ENCODE measurements at regions not wholly inside any gene's neighbourhood (a gene's known extent, or its start where the extent isn't known, plus 50 kb on each side); places are given as distances from the start of the nearest gene placed in this dataset.

GRCh38 chr10:28947171-28947570 lies 269.9 kb downstream of the BAMBI start:
- no peak for TF ChIP-seq CTCF (IDR thresholded peaks at IDR 0.05; ENCODE audit: insufficient read depth, low read length, poor library complexity, severe bottlenecking)
- no peak overlapping the region for H3K4me3 ChIP-seq (replicated peaks; ENCODE audit: low read depth, low read length)
- no peak for DNase-seq (ENCODE audit: extremely low read depth, insufficient read length)
- H3K36me3 ChIP-seq (ENCODE audit: control insufficient read depth, insufficient read depth, low read length): no peaks in the 10 kb centered on the region
- H3K27me3 ChIP-seq (replicated peaks; ENCODE audit: control insufficient read depth, insufficient read depth, low read length): no peaks in the 10 kb centered on the region; the same call in 1 of the 2 replicates

- no peak for TF ChIP-seq CTCF (IDR thresholded peaks at IDR 0.05; ENCODE audit: insufficient read depth, low read length, poor library complexity, severe bottlenecking)
- Histone ChIP-seq H3K27me3 (replicated peaks; ENCODE audit: control insufficient read depth, insufficient read depth, low read length) (no peaks in the 10 kb centered on the region; the same call in 1 of the 2 replicates), H3K4me3 (replicated peaks; ENCODE audit: low read depth, low read length) (no peak overlapping the region), H3K36me3 (ENCODE audit: control insufficient read depth, insufficient read depth, low read length) (no peaks in the 10 kb centered on the region)
- DNase-seq (ENCODE audit: extremely low read depth, insufficient read length): no peak
Measured at GRCh38 chr10:28948046-28948445, 270.7 kb downstream of the BAMBI start.

GRCh38 chr10:28949005-28950004 lies 272.0 kb downstream of the BAMBI start:
- Histone ChIP-seq H3K27me3 (replicated peaks; ENCODE audit: control insufficient read depth, insufficient read depth, low read length) (no peaks in the 10 kb centered on the region; the same call in 1 of the 2 replicates), H3K4me3 (replicated peaks; ENCODE audit: low read depth, low read length) (no peak overlapping the region), H3K36me3 (ENCODE audit: control insufficient read depth, insufficient read depth, low read length) (no peaks in the 10 kb centered on the region)
- DNase-seq (ENCODE audit: extremely low read depth, insufficient read length): no peak
- TF ChIP-seq CTCF (IDR thresholded peaks at IDR 0.05; ENCODE audit: insufficient read depth, low read length, poor library complexity, severe bottlenecking): no peak

- H3K27me3 ChIP-seq (replicated peaks; ENCODE audit: control insufficient read depth, insufficient read depth, low read length): no peaks in the 10 kb centered on the region; the same call in 1 of the 2 replicates
- no peak overlapping the region for H3K4me3 ChIP-seq (replicated peaks; ENCODE audit: low read depth, low read length)
- peak; percentile 9 for DNase-seq (ENCODE audit: extremely low read depth, insufficient read length)
Measured at GRCh38 chr10:28951484-28951883, 274.2 kb downstream of the BAMBI start.

DNA sequence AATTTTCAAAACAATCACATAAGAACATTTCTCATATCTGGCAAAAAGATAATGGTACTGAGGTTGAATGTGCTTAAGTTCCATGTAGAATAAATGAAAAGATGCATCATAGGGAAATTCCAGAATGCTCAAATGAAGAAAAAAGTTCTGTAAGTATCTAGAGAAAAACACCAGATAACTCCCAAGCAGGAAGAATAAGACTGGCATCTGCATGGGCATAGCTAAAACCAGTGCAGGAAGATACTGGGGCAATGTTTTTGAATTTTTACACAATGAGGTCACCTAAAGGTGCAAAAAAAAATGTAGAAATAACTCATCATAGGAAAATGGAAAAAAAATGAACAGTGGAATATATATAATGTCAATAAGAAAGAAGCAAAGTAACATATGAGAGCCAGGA lies 275.2 kb downstream of the BAMBI start:
- H3K4me3 ChIP-seq (replicated peaks; ENCODE audit: low read depth, low read length): no peak overlapping the region
- DNase-seq (ENCODE audit: extremely low read depth, insufficient read length): no peak
- no peaks in the 10 kb centered on the region; the same call in 1 of the 2 replicates for H3K27me3 ChIP-seq (replicated peaks; ENCODE audit: control insufficient read depth, insufficient read depth, low read length)
- no peak for TF ChIP-seq CTCF (IDR thresholded peaks at IDR 0.05; ENCODE audit: insufficient read depth, low read length, poor library complexity, severe bottlenecking)
- H3K36me3 ChIP-seq (ENCODE audit: control insufficient read depth, insufficient read depth, low read length): no peaks in the 10 kb centered on the region

More at GRCh38 chr10:28951484-28951883, 274.2 kb downstream of the BAMBI start:
- no peaks in the 10 kb centered on the region for H3K36me3 ChIP-seq (ENCODE audit: control insufficient read depth, insufficient read depth, low read length)
- TF ChIP-seq CTCF (IDR thresholded peaks at IDR 0.05; ENCODE audit: insufficient read depth, low read length, poor library complexity, severe bottlenecking): no peak

All from GM06990 (cell line).